ENCODE measurements at regions not wholly inside any gene's neighbourhood (a gene's known extent, or its start where the extent isn't known, plus 50 kb on each side); places are given as distances from the start of the nearest gene placed in this dataset.
"Not testable (repeated sequence)": the region's sequence is repeated elsewhere in the genome, so short reads cannot be mapped to it uniquely, and the experiment has no call there.

GRCh38 chr13:58698531-58698930, 1067.0 kb downstream of the PCDH17 start:
- Histone ChIP-seq H3K4me1 (ENCODE audit: low read depth, poor library complexity, severe bottlenecking) (no peaks in the 10 kb centered on the region), H3K79me2 (ENCODE audit: insufficient read depth, low read depth) (no peaks in the 10 kb centered on the region), H3K27me3 (ENCODE audit: insufficient read depth, low read depth) (no peaks in the 10 kb centered on the region), H3K4me3 (IDR thresholded peaks at IDR 0.05; ENCODE audit: insufficient read depth, low read depth, low read length) (no peak overlapping the region), H4K20me1 (ENCODE audit: insufficient read depth) (no peaks in the 10 kb centered on the region), H3K36me3 (ENCODE audit: insufficient read depth) (no peaks in the 10 kb centered on the region), H2AFZ (ENCODE audit: low read depth) (no peak overlapping the region), H3K9ac (no peak overlapping the region), H3K27ac (no peak overlapping the region), H3K4me2 (no peak overlapping the region)
- no peak for TF ChIP-seq CTCF (conservative IDR thresholded peaks at IDR 0.05; ENCODE audit: low read depth, low read length)

- H3K4me1 ChIP-seq (ENCODE audit: low read depth, poor library complexity, severe bottlenecking): no peaks in the 10 kb centered on the region
- no peak overlapping the region for H3K27ac ChIP-seq
- no peak overlapping the region for H3K4me2 ChIP-seq
- no peak overlapping the region for H2AFZ ChIP-seq (ENCODE audit: low read depth)
- H3K36me3 ChIP-seq (ENCODE audit: insufficient read depth): no peaks in the 10 kb centered on the region
- H3K4me3 ChIP-seq (IDR thresholded peaks at IDR 0.05; ENCODE audit: insufficient read depth, low read depth, low read length): no peak overlapping the region
- H3K9ac ChIP-seq: no peak overlapping the region
- no peak for TF ChIP-seq CTCF (conservative IDR thresholded peaks at IDR 0.05; ENCODE audit: low read depth, low read length)
- no peaks in the 10 kb centered on the region for H3K79me2 ChIP-seq (ENCODE audit: insufficient read depth, low read depth)
- no peaks in the 10 kb centered on the region for H3K27me3 ChIP-seq (ENCODE audit: insufficient read depth, low read depth)
- no peaks in the 10 kb centered on the region for H4K20me1 ChIP-seq (ENCODE audit: insufficient read depth)
Observed at GRCh38 chr13:58704953-58705352, 1073.4 kb downstream of the PCDH17 start.

GRCh38 chr13:58706421-58706820, 1074.9 kb downstream of the PCDH17 start:
- Histone ChIP-seq H3K4me1 (ENCODE audit: low read depth, poor library complexity, severe bottlenecking) (no peaks in the 10 kb centered on the region), H2AFZ (ENCODE audit: low read depth) (no peak overlapping the region), H3K36me3 (ENCODE audit: insufficient read depth) (no peaks in the 10 kb centered on the region), H3K4me3 (IDR thresholded peaks at IDR 0.05; ENCODE audit: insufficient read depth, low read depth, low read length) (no peak overlapping the region), H3K27me3 (ENCODE audit: insufficient read depth, low read depth) (no peaks in the 10 kb centered on the region), H3K9ac (no peak overlapping the region), H3K79me2 (ENCODE audit: insufficient read depth, low read depth) (no peaks in the 10 kb centered on the region), H3K27ac (no peak overlapping the region), H4K20me1 (ENCODE audit: insufficient read depth) (no peaks in the 10 kb centered on the region), H3K4me2 (no peak overlapping the region)
- TF ChIP-seq CTCF (conservative IDR thresholded peaks at IDR 0.05; ENCODE audit: low read depth, low read length): no peak

GRCh38 chr13:58712191-58712590, 1080.6 kb downstream of the PCDH17 start:
- H3K4me2 ChIP-seq: no peak overlapping the region
- H3K27me3 ChIP-seq (ENCODE audit: insufficient read depth, low read depth): no peaks in the 10 kb centered on the region
- no peaks in the 10 kb centered on the region for H3K4me1 ChIP-seq (ENCODE audit: low read depth, poor library complexity, severe bottlenecking)
- H3K4me3 ChIP-seq (IDR thresholded peaks at IDR 0.05; ENCODE audit: insufficient read depth, low read depth, low read length): no peak overlapping the region
- TF ChIP-seq CTCF (conservative IDR thresholded peaks at IDR 0.05; ENCODE audit: low read depth, low read length): no peak
- H4K20me1 ChIP-seq (ENCODE audit: insufficient read depth): no peaks in the 10 kb centered on the region
- H2AFZ ChIP-seq (ENCODE audit: low read depth): no peak overlapping the region
- no peaks in the 10 kb centered on the region for H3K36me3 ChIP-seq (ENCODE audit: insufficient read depth)
- no peaks in the 10 kb centered on the region for H3K79me2 ChIP-seq (ENCODE audit: insufficient read depth, low read depth)
- no peak overlapping the region for H3K9ac ChIP-seq
- no peak overlapping the region for H3K27ac ChIP-seq

GRCh38 chr13:58714016-58714415, 1082.5 kb downstream of the PCDH17 start:
- not testable (repeated sequence) for H4K20me1 ChIP-seq (ENCODE audit: insufficient read depth); H3K27me3 ChIP-seq (ENCODE audit: insufficient read depth, low read depth); H3K4me1 ChIP-seq (ENCODE audit: low read depth, poor library complexity, severe bottlenecking); H2AFZ ChIP-seq (ENCODE audit: low read depth); H3K36me3 ChIP-seq (ENCODE audit: insufficient read depth); H3K9ac ChIP-seq; H3K4me3 ChIP-seq (IDR thresholded peaks at IDR 0.05; ENCODE audit: insufficient read depth, low read depth, low read length); H3K4me2 ChIP-seq; H3K79me2 ChIP-seq (ENCODE audit: insufficient read depth, low read depth); H3K27ac ChIP-seq
